ENCODE measurements at regions not wholly inside any gene's neighbourhood (a gene's known extent, or its start where the extent isn't known, plus 50 kb on each side); places are given as distances from the start of the nearest gene placed in this dataset.

GRCh38 chr18:28363124-28363523 lies 186.2 kb upstream of the CDH2 start:
- SMC1A ChIA-PET (ENCODE audit: uncharacterized antibody, unreplicated experiment): no interaction called here
- Histone ChIP-seq H3K9me3 (replicated peaks; ENCODE audit: control insufficient read depth, insufficient read depth, low read length) (no peaks in the 10 kb centered on the region), H2AFZ (ENCODE audit: control insufficient read depth, low read depth, low read length) (no peak overlapping the region), H3K79me2 (ENCODE audit: control insufficient read depth, insufficient read depth, low read length) (no peaks in the 10 kb centered on the region), H3K36me3 (ENCODE audit: control insufficient read depth in 2 of 2, insufficient read depth in 2 of 2, low read length in 1 of 2) (no peaks in the 10 kb centered on the region), H3K4me2 (ENCODE audit: control insufficient read depth, insufficient read depth) (no peak overlapping the region), H3K27ac (ENCODE audit: control insufficient read depth, insufficient read depth) (no peak overlapping the region), H3K4me3 (no peak overlapping the region), H4K20me1 (ENCODE audit: control insufficient read depth, insufficient read depth) (no peaks in the 10 kb centered on the region), H3K4me1 (ENCODE audit: control insufficient read depth, insufficient read depth, low read length) (no peaks in the 10 kb centered on the region), H3K27me3 (replicated peaks in 1 of 2; ENCODE audit: control insufficient read depth in 2 of 2, insufficient read depth in 2 of 2, low read length in 1 of 2) (no peaks in the 10 kb centered on the region), H3K9ac (ENCODE audit: control insufficient read depth, insufficient read depth, low read length) (no peak overlapping the region)
- TF ChIP-seq, protein P1, sequence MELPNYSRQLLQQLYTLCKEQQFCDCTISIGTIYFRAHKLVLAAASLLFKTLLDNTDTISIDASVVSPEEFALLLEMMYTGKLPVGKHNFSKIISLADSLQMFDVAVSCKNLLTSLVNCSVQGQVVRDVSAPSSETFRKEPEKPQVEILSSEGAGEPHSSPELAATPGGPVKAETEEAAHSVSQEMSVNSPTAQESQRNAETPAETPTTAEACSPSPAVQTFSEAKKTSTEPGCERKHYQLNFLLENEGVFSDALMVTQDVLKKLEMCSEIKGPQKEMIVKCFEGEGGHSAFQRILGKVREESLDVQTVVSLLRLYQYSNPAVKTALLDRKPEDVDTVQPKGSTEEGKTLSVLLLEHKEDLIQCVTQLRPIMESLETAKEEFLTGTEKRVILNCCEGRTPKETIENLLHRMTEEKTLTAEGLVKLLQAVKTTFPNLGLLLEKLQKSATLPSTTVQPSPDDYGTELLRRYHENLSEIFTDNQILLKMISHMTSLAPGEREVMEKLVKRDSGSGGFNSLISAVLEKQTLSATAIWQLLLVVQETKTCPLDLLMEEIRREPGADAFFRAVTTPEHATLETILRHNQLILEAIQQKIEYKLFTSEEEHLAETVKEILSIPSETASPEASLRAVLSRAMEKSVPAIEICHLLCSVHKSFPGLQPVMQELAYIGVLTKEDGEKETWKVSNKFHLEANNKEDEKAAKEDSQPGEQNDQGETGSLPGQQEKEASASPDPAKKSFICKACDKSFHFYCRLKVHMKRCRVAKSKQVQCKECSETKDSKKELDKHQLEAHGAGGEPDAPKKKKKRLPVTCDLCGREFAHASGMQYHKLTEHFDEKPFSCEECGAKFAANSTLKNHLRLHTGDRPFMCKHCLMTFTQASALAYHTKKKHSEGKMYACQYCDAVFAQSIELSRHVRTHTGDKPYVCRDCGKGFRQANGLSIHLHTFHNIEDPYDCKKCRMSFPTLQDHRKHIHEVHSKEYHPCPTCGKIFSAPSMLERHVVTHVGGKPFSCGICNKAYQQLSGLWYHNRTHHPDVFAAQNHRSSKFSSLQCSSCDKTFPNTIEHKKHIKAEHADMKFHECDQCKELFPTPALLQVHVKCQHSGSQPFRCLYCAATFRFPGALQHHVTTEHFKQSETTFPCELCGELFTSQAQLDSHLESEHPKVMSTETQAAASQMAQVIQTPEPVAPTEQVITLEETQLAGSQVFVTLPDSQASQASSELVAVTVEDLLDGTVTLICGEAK (IDR thresholded peaks at IDR 0.05; ENCODE audit: borderline replicate concordance): no peak
- TF ChIP-seq HCFC1 (IDR thresholded peaks at IDR 0.05; ENCODE audit: low read length): no peak
- no peak for TF ChIP-seq SREBF2 (IDR thresholded peaks at IDR 0.05; ENCODE audit: low read length)
- TF ChIP-seq ESRRA (IDR thresholded peaks at IDR 0.05; ENCODE audit: low read length): no peak
- no peak for TF ChIP-seq CEBPZ (IDR thresholded peaks at IDR 0.05; ENCODE audit: low read depth, low read length)
- no peak for TF ChIP-seq CBX3 (IDR thresholded peaks at IDR 0.05; ENCODE audit: borderline replicate concordance, low read depth)
- no peak for TF ChIP-seq BCL11A (IDR thresholded peaks at IDR 0.05; ENCODE audit: low read depth, low read length)
- no peak for TF ChIP-seq SUZ12 (IDR thresholded peaks at IDR 0.05; ENCODE audit: unreplicated experiment)
- no peak for TF ChIP-seq POLR2A (IDR thresholded peaks at IDR 0.05; ENCODE audit: low read depth, low read length)
- no peak for TF ChIP-seq PRDM15 (CRISPR knock-in tag; IDR thresholded peaks at IDR 0.05)
- TF ChIP-seq SMARCA5 (IDR thresholded peaks at IDR 0.05): no peak
- TF ChIP-seq NFYB (IDR thresholded peaks at IDR 0.05; ENCODE audit: insufficient read depth, low read depth, low read length): no peak
- no peak for TF ChIP-seq CBX5 (IDR thresholded peaks at IDR 0.05; ENCODE audit: low read depth)
- in situ Hi-C loops (cut with MboI) (no loop called here), intact Hi-C loops (cut with micrococcal nuclease; ENCODE audit: unreplicated experiment) (no loop called here)
- 26% methylated on average over 8 of the region's 8 CpGs for WGBS (ENCODE audit: insufficient coverage, insufficient replicate concordance, low lambda C conversion rate, missing lambda C conversion rate)
- ATAC-seq: no peak
- CTCF ChIA-PET: no interaction called here
- no peak for FAIRE-seq
- no TSS peak for BruUV-seq (replicated peaks)
- POLR2A ChIA-PET: no interaction called here
- RAD21 ChIA-PET (ENCODE audit: unreplicated experiment): no interaction called here
- no peak for DNase-seq (ENCODE audit: low read depth, low spot score)
